AG04450 (cell line): ENCODE measurements at regions not wholly inside any gene's neighbourhood (a gene's known extent, or its start where the extent isn't known, plus 50 kb on each side); places are given as distances from the start of the nearest gene placed in this dataset.

ENCODE experiments used
- CTCF ChIA-PET: fragments of 300-600, 350-600 bp; formaldehyde crosslinking; extraction: SDS; loops from one replicate; lab custom pipeline; 2022; ENCODE audit warnings: antibody characterized with exemption, inconsistent platforms; lab: Charles Lee
- POLR2A ChIA-PET: fragments of 350-600 bp; formaldehyde crosslinking; extraction: SDS; loops from one replicate; lab custom pipeline; 2021; ENCODE audit warnings: antibody characterized with exemption, inconsistent platforms; lab: Yijun Ruan, JAX
- DNase-seq: peaks from one replicate; pipeline ENCODE4 v3.0.0-alpha.2; 2011; ENCODE audit warnings: low read depth, low spot score
- H3K27ac ChIP-seq: one replicate; pipeline ENCODE4 v1.5.1; 2012; ENCODE audit warnings: low read depth, low read length, control low read depth
- H3K27me3 ChIP-seq: one replicate; pipeline ENCODE4 v1.6.0; 2012; ENCODE audit warnings: low read length; ENCODE audit not compliant: control insufficient read depth, insufficient read depth
- H3K4me3 ChIP-seq: 2 replicates; pipeline ENCODE4 v1.5.1; 2011; ENCODE audit warnings: mild to moderate bottlenecking, low read depth, low read length, control low read depth
- H3K9me3 ChIP-seq: 2 replicates; pipeline ENCODE4 v1.5.1; 2012; ENCODE audit warnings: low read length; ENCODE audit not compliant: control insufficient read depth, insufficient read depth
- CTCF ChIP-seq: IDR thresholded peaks from 2 replicates; pipeline ENCODE4 v1.5.1; 2011; ENCODE audit warnings: low read depth, low read length, control low read depth, inconsistent platforms

- Histone ChIP-seq H3K9me3 (no peaks in the 10 kb centered on the region), H3K27me3 (no peaks in the 10 kb centered on the region), H3K27ac (no peak overlapping the region), H3K4me3 (no peak overlapping the region)
- DNase-seq, result no peak
- ChIA-PET POLR2A (no interaction called here), CTCF (no interaction called here)
- TF ChIP-seq CTCF, result no peak
Observed at GRCh38 chr13:73972545-73972944, 161.7 kb downstream of the KLF12 start.

GRCh38 chr13:73971481-73971880, 162.7 kb downstream of the KLF12 start:
- H3K4me3 ChIP-seq, result no peak overlapping the region
- H3K9me3 ChIP-seq, result no peaks in the 10 kb centered on the region
- DNase-seq, result no peak
- ChIA-PET POLR2A (no interaction called here), CTCF (no interaction called here)
- TF ChIP-seq CTCF, result no peak
- H3K27ac ChIP-seq, result no peak overlapping the region
- no peaks in the 10 kb centered on the region for H3K27me3 ChIP-seq

DNA sequence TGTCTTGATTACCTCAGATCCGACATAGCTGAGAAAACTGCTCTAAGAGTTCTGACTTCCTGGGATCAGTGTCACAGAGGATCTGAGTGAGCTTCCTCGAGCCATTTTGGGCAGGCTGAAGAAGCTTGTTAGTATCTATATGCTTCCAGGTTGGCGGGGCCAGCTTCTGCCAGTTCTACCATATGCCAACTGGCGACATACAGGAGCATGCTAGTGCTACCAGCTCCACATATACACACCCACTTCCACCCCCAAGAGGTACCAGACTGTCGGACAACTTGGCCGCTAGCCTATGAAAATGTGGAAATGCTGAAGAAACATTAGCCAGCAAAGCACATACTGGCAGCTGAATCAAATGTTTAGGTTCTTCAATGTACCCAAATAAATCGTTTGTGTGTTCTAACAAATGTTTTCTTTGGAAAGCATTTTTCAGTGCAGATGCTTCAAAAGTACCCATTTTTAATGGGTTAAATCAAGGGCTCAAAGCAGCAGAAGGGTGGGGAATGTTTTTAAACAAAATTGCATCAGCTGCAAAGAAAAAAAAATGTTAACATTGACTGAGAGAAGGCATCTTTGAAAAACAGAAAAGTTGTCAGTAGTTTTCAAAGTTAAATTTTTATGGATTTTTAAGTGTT, 163.7 kb downstream of the KLF12 start:
- H3K27me3 ChIP-seq, result no peaks in the 10 kb centered on the region
- no peak for TF ChIP-seq CTCF
- H3K4me3 ChIP-seq, result no peak overlapping the region
- POLR2A ChIA-PET, result no interaction called here
- no peaks in the 10 kb centered on the region for H3K9me3 ChIP-seq
- CTCF ChIA-PET, result interaction anchor here (0.8 kb wide), 1 partner anchor 10 kb away, joined by 3 read pairs; no protein-coding TSS in a partner anchor
- no peak overlapping the region for H3K27ac ChIP-seq
- DNase-seq, result no peak

DNA sequence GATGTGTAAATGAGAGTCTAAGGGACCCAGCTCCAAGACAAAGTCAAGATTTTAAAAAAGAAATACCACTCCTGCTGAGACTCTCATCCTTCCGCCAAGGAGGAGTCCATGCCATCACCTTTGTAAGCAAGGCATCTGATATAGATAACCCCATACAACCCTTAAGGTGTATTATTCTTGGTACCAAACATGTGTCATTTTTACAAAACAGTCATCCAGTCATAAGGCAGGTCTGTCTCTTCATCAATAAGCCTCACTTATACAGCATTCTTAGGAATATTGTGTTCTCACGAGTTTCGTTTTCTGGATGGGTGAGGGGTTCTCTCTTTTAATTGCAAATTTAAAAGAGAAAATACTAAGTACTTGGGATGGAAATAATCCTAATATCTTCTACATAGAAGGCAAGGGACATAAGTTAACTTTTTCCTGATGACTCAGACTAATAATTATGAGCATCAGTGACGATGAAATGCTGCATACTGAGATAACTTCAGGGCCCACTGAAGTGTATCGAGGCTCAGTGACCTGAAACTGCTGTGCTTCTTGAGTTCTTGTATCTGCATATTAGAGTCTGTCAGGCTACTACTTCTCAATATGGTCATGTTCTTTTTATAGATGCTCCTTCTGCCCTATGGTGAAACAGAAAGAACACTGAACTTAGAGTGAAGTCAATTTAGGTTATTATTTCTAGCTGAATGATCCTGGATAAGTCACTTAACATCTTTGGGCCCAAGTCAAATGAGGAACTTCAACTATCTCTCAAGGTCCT, 166.6 kb downstream of the KLF12 start:
- CTCF ChIA-PET, result no interaction called here
- Histone ChIP-seq H3K27me3 (no peaks in the 10 kb centered on the region), H3K4me3 (no peak overlapping the region), H3K9me3 (no peaks in the 10 kb centered on the region), H3K27ac (no peak overlapping the region)
- DNase-seq, result no peak
- POLR2A ChIA-PET, result no interaction called here
- no peak for TF ChIP-seq CTCF

GRCh38 chr13:73966331-73966730, 167.9 kb downstream of the KLF12 start:
- ChIA-PET POLR2A (no interaction called here), CTCF (no interaction called here)
- no peaks in the 10 kb centered on the region for H3K9me3 ChIP-seq
- no peak for DNase-seq
- no peak for TF ChIP-seq CTCF
- no peak overlapping the region for H3K27ac ChIP-seq
- no peaks in the 10 kb centered on the region for H3K27me3 ChIP-seq
- no peak overlapping the region for H3K4me3 ChIP-seq
